ENCODE measurements at regions not wholly inside any gene's neighbourhood (a gene's known extent, or its start where the extent isn't known, plus 50 kb on each side); places are given as distances from the start of the nearest gene placed in this dataset.

- TF ChIP-seq EP300 (IDR thresholded peaks at IDR 0.05) (no peak), POLR2AphosphoS5 (IDR thresholded peaks at IDR 0.05) (no peak), POLR2A (IDR thresholded peaks at IDR 0.05) (no peak)
Observed at GRCh38 chr5:56496581-56497063, 263.5 kb upstream of the ANKRD55 start.

All from suprapubic skin (tissue), 4 donors.